ENCODE measurements at regions not wholly inside any gene's neighbourhood (a gene's known extent, or its start where the extent isn't known, plus 50 kb on each side); places are given as distances from the start of the nearest gene placed in this dataset.

GRCh38 chr21:31409831-31410487 lies 65.9 kb upstream of the TIAM1 start:
- no peak for DNase-seq (ENCODE audit: low read depth)

- DNase-seq (ENCODE audit: low read depth): no peak
These were observed 64.4 kb upstream of the TIAM1 start for GRCh38 chr21:31408301-31409088.

GRCh38 chr21:31406510-31406909 lies 62.4 kb upstream of the TIAM1 start:
- DNase-seq (ENCODE audit: low read depth): no peak

- DNase-seq (ENCODE audit: low read depth): no peak
These were observed 61.5 kb upstream of the TIAM1 start for GRCh38 chr21:31405604-31406003.

- DNase-seq (ENCODE audit: low read depth): no peak
These were observed 59.7 kb upstream of the TIAM1 start for GRCh38 chr21:31403596-31404333.

GRCh38 chr21:31399591-31399990 lies 55.5 kb upstream of the TIAM1 start:
- DNase-seq (ENCODE audit: low read depth): no peak

GRCh38 chr21:31398574-31398973 lies 54.5 kb upstream of the TIAM1 start:
- DNase-seq (ENCODE audit: low read depth): no peak

GRCh38 chr21:31397939-31398338 lies 53.9 kb upstream of the TIAM1 start:
- DNase-seq (ENCODE audit: low read depth): no peak

- no peak for DNase-seq (ENCODE audit: low read depth)
These were observed 53.5 kb upstream of the TIAM1 start for GRCh38 chr21:31397515-31397926.

- no peak for DNase-seq (ENCODE audit: low read depth)
These were observed 53.0 kb upstream of the TIAM1 start for GRCh38 chr21:31397030-31397429.

GRCh38 chr21:31396399-31396798 lies 52.3 kb upstream of the TIAM1 start:
- no peak for DNase-seq (ENCODE audit: low read depth)

- DNase-seq (ENCODE audit: low read depth): no peak
These were observed 51.7 kb upstream of the TIAM1 start for GRCh38 chr21:31395791-31396190.

GRCh38 chr21:31395268-31395667 lies 51.2 kb upstream of the TIAM1 start:
- DNase-seq (ENCODE audit: low read depth): no peak

GRCh38 chr21:31394309-31394708 lies 50.2 kb upstream of the TIAM1 start:
- DNase-seq (ENCODE audit: low read depth): no peak
